M059J (cell line): ENCODE measurements at regions not wholly inside any gene's neighbourhood (a gene's known extent, or its start where the extent isn't known, plus 50 kb on each side); places are given as distances from the start of the nearest gene placed in this dataset.
"Not testable (repeated sequence)": the region's sequence is repeated elsewhere in the genome, so short reads cannot be mapped to it uniquely, and the experiment has no call there.

Source experiments
- DNase-seq: peaks from one replicate; pipeline ENCODE4 v3.0.0-alpha.2; 2012; ENCODE audit warnings: low read depth

- no peak for DNase-seq
Observed at GRCh38 chr5:109575506-109575905, 114.2 kb upstream of the MAN2A1 start.

GRCh38 chr5:109574985-109575384 lies 114.7 kb upstream of the MAN2A1 start:
- DNase-seq = no peak

- no peak for DNase-seq
Observed at GRCh38 chr5:109573766-109574165, 116.0 kb upstream of the MAN2A1 start.

GRCh38 chr5:109573256-109573655 lies 116.5 kb upstream of the MAN2A1 start:
- no peak for DNase-seq

GRCh38 chr5:109571785-109572184 lies 117.9 kb upstream of the MAN2A1 start:
- DNase-seq = no peak

- no peak for DNase-seq
Observed at GRCh38 chr5:109570362-109570874, 119.3 kb upstream of the MAN2A1 start.

- no peak for DNase-seq
Observed at GRCh38 chr5:109567374-109568044, 122.2 kb upstream of the MAN2A1 start.

GRCh38 chr5:109566361-109566760 lies 123.4 kb upstream of the MAN2A1 start:
- no peak for DNase-seq

- DNase-seq = no peak
Observed at GRCh38 chr5:109563739-109564138, 126.0 kb upstream of the MAN2A1 start.

- DNase-seq = no peak
Observed at GRCh38 chr5:109563189-109563588, 126.5 kb upstream of the MAN2A1 start.

- DNase-seq = no peak
Observed at GRCh38 chr5:109562441-109562840, 127.3 kb upstream of the MAN2A1 start.

GRCh38 chr5:109561447-109561846 lies 128.3 kb upstream of the MAN2A1 start:
- DNase-seq = no peak

- no peak for DNase-seq
Observed at GRCh38 chr5:109560554-109560953, 129.2 kb upstream of the MAN2A1 start.

- no peak for DNase-seq
Observed at GRCh38 chr5:109558952-109559351, 130.8 kb upstream of the MAN2A1 start.

GRCh38 chr5:109558364-109558763 lies 131.4 kb upstream of the MAN2A1 start:
- no peak for DNase-seq

- DNase-seq = no peak
Observed at GRCh38 chr5:109553846-109554245, 135.9 kb upstream of the MAN2A1 start.

- DNase-seq = not testable (repeated sequence)
Observed at GRCh38 chr5:109551234-109551633, 138.5 kb upstream of the MAN2A1 start.

- DNase-seq = no peak
Observed at GRCh38 chr5:109550077-109550476, 139.7 kb upstream of the MAN2A1 start.

- no peak for DNase-seq
Observed at GRCh38 chr5:109546461-109546860, 136.7 kb upstream of the PJA2 start.

GRCh38 chr5:109544873-109545272 lies 135.1 kb upstream of the PJA2 start:
- DNase-seq = not testable (repeated sequence)

GRCh38 chr5:109538692-109539091 lies 128.9 kb upstream of the PJA2 start:
- DNase-seq = not testable (repeated sequence)

- not testable (repeated sequence) for DNase-seq
Observed at GRCh38 chr5:109535090-109535489, 125.3 kb upstream of the PJA2 start.

- peak; percentile 61 for DNase-seq
Observed at GRCh38 chr5:109533751-109534272, 124.0 kb upstream of the PJA2 start.
